ENCODE measurements at regions not wholly inside any gene's neighbourhood (a gene's known extent, or its start where the extent isn't known, plus 50 kb on each side); places are given as distances from the start of the nearest gene placed in this dataset.

DNA sequence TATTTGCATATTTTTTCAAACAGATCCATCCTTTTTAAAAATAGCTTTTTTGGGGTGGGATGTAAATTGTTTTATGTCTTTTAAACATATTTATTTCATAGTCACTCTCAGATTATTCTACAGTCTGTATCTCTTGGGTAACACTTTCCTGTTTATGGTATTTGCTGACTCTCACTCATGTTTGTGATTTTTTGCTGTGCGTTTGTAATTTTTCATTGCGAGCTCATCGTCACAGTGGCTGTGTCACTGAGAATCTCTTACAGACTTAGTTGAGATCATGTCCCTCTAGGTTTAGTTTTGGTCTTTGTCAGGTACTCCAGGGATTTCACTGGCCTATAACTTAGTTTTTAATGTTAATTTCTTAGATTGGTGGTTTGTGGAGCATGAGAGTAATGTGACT lies 73.5 kb upstream of the HS6ST1 start:
- Histone ChIP-seq H3K36me3 (no peaks in the 10 kb centered on the region), H3K27me3 (no peaks in the 10 kb centered on the region), H3K4me1 (no peaks in the 10 kb centered on the region), H3K4me3 (no peak overlapping the region), H3K9me3 (no peaks in the 10 kb centered on the region), H3K27ac (no peak overlapping the region)
- no peak for TF ChIP-seq EP300 (IDR thresholded peaks at IDR 0.05)
- TF ChIP-seq POLR2AphosphoS5 (IDR thresholded peaks at IDR 0.05): no peak
- no peak for TF ChIP-seq POLR2A (IDR thresholded peaks at IDR 0.05)
- TF ChIP-seq, protein P1, sequence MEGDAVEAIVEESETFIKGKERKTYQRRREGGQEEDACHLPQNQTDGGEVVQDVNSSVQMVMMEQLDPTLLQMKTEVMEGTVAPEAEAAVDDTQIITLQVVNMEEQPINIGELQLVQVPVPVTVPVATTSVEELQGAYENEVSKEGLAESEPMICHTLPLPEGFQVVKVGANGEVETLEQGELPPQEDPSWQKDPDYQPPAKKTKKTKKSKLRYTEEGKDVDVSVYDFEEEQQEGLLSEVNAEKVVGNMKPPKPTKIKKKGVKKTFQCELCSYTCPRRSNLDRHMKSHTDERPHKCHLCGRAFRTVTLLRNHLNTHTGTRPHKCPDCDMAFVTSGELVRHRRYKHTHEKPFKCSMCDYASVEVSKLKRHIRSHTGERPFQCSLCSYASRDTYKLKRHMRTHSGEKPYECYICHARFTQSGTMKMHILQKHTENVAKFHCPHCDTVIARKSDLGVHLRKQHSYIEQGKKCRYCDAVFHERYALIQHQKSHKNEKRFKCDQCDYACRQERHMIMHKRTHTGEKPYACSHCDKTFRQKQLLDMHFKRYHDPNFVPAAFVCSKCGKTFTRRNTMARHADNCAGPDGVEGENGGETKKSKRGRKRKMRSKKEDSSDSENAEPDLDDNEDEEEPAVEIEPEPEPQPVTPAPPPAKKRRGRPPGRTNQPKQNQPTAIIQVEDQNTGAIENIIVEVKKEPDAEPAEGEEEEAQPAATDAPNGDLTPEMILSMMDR (IDR thresholded peaks at IDR 0.05): no peak
- 89 to 96% methylated on average over 3 of the region's 3 CpGs for WGBS, 2 donors (ENCODE audit: low coverage in 1 of 2)
- ATAC-seq: no peak

DNA sequence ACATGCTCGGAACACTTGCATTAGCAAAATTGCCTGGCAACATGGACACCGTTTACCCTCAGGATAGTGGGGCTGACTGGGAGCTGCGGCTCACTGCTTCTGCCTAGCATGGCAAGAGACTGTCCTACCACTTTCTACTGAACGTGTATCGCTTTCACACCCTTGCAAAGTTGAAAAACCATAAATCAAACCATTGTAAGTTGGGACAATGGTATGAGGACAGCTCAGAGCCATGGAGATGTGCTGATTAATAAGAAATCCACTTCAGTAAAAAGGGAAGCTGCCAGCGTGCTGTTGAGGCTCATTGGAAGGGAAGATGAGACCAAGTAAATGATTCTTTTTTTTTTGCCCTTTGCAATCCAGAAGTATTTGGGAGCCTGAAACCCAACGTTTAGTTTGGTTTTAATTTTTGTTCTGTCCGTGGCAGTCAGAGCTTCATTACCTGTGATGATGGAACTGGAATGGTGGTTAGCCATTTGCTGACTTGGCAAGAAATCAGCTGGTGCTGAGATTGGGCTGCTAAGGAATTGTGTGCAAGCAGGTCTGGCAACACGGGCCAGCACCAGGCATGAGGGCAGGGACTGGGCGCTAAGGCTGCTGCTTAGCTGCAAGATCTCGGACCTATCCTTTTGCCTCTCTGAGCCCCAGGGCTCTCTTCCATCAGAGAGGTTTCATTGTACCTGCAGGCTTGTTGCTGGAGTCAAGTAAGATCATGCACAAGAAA lies 75.5 kb upstream of the HS6ST1 start:
- 75 to 77% methylated on average over 4 to 11 of the region's 11 CpGs for WGBS, 2 donors (ENCODE audit: low coverage in 1 of 2)
- H3K9me3 ChIP-seq: no peaks in the 10 kb centered on the region

DNA sequence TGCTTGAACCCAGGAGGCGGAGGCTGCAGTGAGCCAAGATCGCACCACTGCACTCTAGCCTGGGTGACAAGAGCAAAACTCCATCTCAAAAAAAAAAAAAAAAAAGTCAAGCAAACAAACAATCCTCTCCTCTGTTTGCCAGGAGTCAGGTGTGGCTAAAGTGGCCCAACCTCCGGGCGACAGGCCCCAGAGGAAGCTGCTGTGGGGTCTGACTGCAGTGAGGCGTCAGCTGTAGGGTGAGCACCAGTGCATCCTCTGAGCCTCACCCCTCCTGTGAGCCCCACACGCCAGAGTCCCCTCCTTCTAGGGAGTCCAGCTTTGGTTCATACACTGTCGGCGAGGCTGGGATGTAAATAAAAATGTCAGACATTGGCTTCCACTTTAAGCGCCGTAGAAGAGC lies 76.5 kb upstream of the HS6ST1 start:
- TF ChIP-seq POLR2AphosphoS5 (IDR thresholded peaks at IDR 0.05): no peak
- no peaks in the 10 kb centered on the region for H3K36me3 ChIP-seq
- no peak overlapping the region for H3K4me3 ChIP-seq
- H3K4me1 ChIP-seq: no peaks in the 10 kb centered on the region
- no peak for ATAC-seq
- 85 to 96% methylated on average over 3 to 10 of the region's 10 CpGs for whole genome bisulfite sequencing, 2 donors (ENCODE audit: low coverage in 1 of 2)
- H3K9me3 ChIP-seq: no peaks in the 10 kb centered on the region
- no peaks in the 10 kb centered on the region for H3K27me3 ChIP-seq
- H3K27ac ChIP-seq: no peak overlapping the region

More for the DNA sequence above, 75.5 kb upstream of the HS6ST1 start:
- Histone ChIP-seq H3K27ac (no peak overlapping the region), H3K36me3 (no peaks in the 10 kb centered on the region), H3K27me3 (no peaks in the 10 kb centered on the region), H3K4me3 (no peak overlapping the region), H3K4me1 (no peaks in the 10 kb centered on the region)
- ATAC-seq: no peak
- TF ChIP-seq POLR2A (IDR thresholded peaks at IDR 0.05): no peak
- no peak for TF ChIP-seq POLR2AphosphoS5 (IDR thresholded peaks at IDR 0.05)
- TF ChIP-seq, protein P1 (IDR thresholded peaks at IDR 0.05): no peak
- TF ChIP-seq EP300 (IDR thresholded peaks at IDR 0.05): no peak

DNA sequence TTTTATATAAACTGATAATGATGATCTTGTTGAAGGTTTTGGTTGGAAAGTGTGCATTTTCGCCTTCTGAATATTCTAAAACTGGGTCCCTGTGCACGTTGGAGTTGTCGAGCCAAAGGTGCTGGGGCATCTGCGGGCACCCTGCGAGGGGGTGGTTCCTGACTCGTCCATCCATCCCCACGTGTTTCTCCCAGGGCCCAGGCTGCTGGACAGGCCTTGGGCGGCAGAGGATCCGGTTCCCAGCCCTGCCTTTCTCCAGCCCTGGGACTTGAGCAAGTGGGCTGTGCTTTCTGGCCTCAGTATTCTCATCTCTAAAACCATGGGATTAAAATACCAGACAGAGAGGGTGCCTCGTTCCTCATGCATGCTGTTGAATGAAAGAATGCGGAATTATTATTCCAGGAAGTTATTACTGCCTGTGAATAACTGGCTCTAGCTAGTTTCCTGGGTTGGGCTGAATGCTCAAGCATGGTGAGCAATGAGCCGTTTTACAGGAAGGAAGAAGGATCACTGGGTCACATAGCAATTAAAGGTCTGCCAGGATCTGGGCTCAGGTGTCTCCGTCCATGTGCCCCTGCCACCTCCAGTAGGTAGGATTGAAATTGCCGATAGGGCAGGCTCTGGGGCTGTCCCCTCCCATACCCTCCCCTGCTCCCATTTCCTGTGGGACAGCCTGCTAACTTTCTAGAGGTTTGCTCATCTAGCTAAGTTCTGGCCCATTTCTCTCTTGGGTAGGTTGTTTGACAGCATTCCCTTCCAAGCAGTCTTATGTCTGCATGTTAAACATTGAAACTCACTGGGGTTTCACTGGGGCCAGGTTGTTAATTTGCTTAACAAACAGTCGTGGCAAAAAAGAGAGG lies 77.2 kb upstream of the HS6ST1 start:
- Histone ChIP-seq H3K36me3 (no peaks in the 10 kb centered on the region), H3K4me1 (no peaks in the 10 kb centered on the region), H3K4me3 (no peak overlapping the region), H3K27ac (no peak overlapping the region), H3K27me3 (no peaks in the 10 kb centered on the region), H3K9me3 (no peaks in the 10 kb centered on the region)
- WGBS, 2 donors (ENCODE audit: low coverage in 1 of 2): 65 to 75% methylated on average over 2 to 7 of the region's 15 CpGs
- TF ChIP-seq POLR2AphosphoS5 (IDR thresholded peaks at IDR 0.05) (no peak), EP300 (IDR thresholded peaks at IDR 0.05) (no peak), POLR2A (IDR thresholded peaks at IDR 0.05) (no peak)
- TF ChIP-seq, protein P1 (IDR thresholded peaks at IDR 0.05): no peak
- no peak for ATAC-seq

DNA sequence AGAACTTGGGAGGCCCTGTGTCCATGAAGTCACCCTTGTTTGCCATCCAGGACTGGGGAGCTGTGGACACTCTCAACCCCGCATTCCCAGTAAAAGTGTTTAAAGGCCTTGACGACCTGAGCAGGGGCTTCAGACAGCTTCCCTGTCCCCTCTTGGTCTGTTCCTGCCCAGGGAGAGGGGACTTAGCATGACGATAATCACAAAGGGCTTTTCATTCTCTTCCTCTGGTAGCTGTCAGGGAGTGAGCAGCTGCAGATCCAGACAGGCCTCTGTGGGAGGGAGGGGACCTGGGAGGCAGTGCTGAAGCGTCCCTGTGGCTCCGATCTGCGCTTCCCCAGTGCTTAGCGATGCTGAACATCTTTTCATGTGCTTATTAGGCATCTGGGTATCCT lies 77.8 kb upstream of the HS6ST1 start:
- H3K4me1 ChIP-seq: no peaks in the 10 kb centered on the region

More for the DNA sequence above, 77.8 kb upstream of the HS6ST1 start:
- Histone ChIP-seq H3K27me3 (no peaks in the 10 kb centered on the region), H3K36me3 (no peaks in the 10 kb centered on the region), H3K4me3 (no peak overlapping the region), H3K9me3 (no peaks in the 10 kb centered on the region), H3K27ac (no peak overlapping the region)
- no peak for TF ChIP-seq EP300 (IDR thresholded peaks at IDR 0.05)
- no peak for TF ChIP-seq POLR2AphosphoS5 (IDR thresholded peaks at IDR 0.05)
- no peak for TF ChIP-seq POLR2A (IDR thresholded peaks at IDR 0.05)
- TF ChIP-seq, protein P1 (IDR thresholded peaks at IDR 0.05): no peak
- no peak for ATAC-seq
- 50 to 93% methylated on average over 2 to 4 of the region's 7 CpGs for WGBS, 2 donors (ENCODE audit: low coverage in 1 of 2)

All from gastroesophageal sphincter (tissue), 4 donors.